Transverse colon (tissue), 4 donors: ENCODE measurements at regions not wholly inside any gene's neighbourhood (a gene's known extent, or its start where the extent isn't known, plus 50 kb on each side); places are given as distances from the start of the nearest gene placed in this dataset.

Source experiments
- EP300 ChIP-seq: sonication (generic); formaldehyde crosslinking; IDR thresholded peaks from one replicate; pipeline ENCODE4 v1.6.1; 2017; ENCODE audit warnings: antibody characterized with exemption, low read depth
- POLR2AphosphoS5 ChIP-seq, 3 donors: sonication (generic); formaldehyde crosslinking; IDR thresholded peaks; one replicate each; pipeline ENCODE4 v1.6.1; 2016; ENCODE audit warnings: antibody characterized with exemption in 3 of 3
- TF ChIP-seq, protein P1 (sequence below), 5 experiments: fragments of 200-600 bp in 3 of 5; fragments of 450-650 bp in 2 of 5; sonication (generic) in 3 of 5; IDR thresholded peaks; 1 replicate in 2 of 5; 2 replicates in 3 of 5; pipeline ENCODE4 v1.5.1; 2016 to 2017; ENCODE audit warnings: antibody characterized with exemption in 5 of 5, inconsistent platforms in 3 of 5, mild to moderate bottlenecking in 2 of 5, moderate library complexity in 1 of 5

DNA sequence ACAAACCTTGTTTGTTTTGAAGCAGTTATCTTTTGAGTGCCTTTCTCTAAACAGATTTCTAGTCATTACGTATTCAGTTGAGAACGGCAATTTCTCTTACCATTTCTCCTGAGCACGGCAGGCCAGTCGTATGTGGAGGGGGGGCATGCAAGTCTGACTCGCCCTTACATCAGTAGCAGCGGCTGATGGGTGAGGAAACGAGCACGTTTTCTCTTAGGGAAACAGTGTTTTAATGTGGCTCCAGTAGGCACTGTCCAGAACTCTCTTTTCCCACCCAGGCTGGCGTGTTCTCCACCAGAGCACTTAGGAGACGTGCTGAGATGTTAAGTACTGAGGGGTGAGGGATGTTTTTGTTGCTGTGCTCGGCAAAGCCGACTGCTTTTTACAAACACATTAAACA, 240.5 kb downstream of the STIM2 start:
- TF ChIP-seq, protein P1, sequence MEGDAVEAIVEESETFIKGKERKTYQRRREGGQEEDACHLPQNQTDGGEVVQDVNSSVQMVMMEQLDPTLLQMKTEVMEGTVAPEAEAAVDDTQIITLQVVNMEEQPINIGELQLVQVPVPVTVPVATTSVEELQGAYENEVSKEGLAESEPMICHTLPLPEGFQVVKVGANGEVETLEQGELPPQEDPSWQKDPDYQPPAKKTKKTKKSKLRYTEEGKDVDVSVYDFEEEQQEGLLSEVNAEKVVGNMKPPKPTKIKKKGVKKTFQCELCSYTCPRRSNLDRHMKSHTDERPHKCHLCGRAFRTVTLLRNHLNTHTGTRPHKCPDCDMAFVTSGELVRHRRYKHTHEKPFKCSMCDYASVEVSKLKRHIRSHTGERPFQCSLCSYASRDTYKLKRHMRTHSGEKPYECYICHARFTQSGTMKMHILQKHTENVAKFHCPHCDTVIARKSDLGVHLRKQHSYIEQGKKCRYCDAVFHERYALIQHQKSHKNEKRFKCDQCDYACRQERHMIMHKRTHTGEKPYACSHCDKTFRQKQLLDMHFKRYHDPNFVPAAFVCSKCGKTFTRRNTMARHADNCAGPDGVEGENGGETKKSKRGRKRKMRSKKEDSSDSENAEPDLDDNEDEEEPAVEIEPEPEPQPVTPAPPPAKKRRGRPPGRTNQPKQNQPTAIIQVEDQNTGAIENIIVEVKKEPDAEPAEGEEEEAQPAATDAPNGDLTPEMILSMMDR (IDR thresholded peaks at IDR 0.05), result no peak
- TF ChIP-seq POLR2AphosphoS5 (IDR thresholded peaks at IDR 0.05) (no peak), EP300 (no peak)
